Left forelimb (tissue), 1 donor: ENCODE measurements at regions not wholly inside any gene's neighbourhood (a gene's known extent, or its start where the extent isn't known, plus 50 kb on each side); places are given as distances from the start of the nearest gene placed in this dataset.

Source experiments
- DNase-seq: peaks from one replicate; pipeline ENCODE4 v3.0.0-alpha.2; 2018; ENCODE audit warnings: low spot score

GRCh38 chr12:91999823-92000222 lies 145.8 kb downstream of the BTG1 start:
- DNase-seq, result no peak

- DNase-seq, result no peak
Observed at GRCh38 chr12:91998316-91998715, 147.3 kb downstream of the BTG1 start.

GRCh38 chr12:91994208-91994797 lies 151.3 kb downstream of the BTG1 start:
- no peak for DNase-seq

GRCh38 chr12:91993287-91994017 lies 152.2 kb downstream of the BTG1 start:
- no peak for DNase-seq

- DNase-seq, result no peak
Observed at GRCh38 chr12:91991399-91992187, 154.1 kb downstream of the BTG1 start.

- DNase-seq, result no peak
Observed at GRCh38 chr12:91990525-91990924, 155.1 kb downstream of the BTG1 start.

GRCh38 chr12:91989143-91989542 lies 156.5 kb downstream of the BTG1 start:
- DNase-seq, result no peak

- DNase-seq, result no peak
Observed at GRCh38 chr12:91988086-91988923, 157.3 kb downstream of the BTG1 start.

- DNase-seq, result no peak
Observed at GRCh38 chr12:91986084-91986483, 159.6 kb downstream of the BTG1 start.

- no peak for DNase-seq
Observed at GRCh38 chr12:91985002-91985787, 160.5 kb downstream of the BTG1 start.

- DNase-seq, result no peak
Observed at GRCh38 chr12:91984556-91984955, 161.1 kb downstream of the BTG1 start.

GRCh38 chr12:91983935-91984334 lies 161.7 kb downstream of the BTG1 start:
- no peak for DNase-seq

- DNase-seq, result no peak
Observed at GRCh38 chr12:91982946-91983345, 162.7 kb downstream of the BTG1 start.

- no peak for DNase-seq
Observed at GRCh38 chr12:91980389-91980821, 165.2 kb downstream of the BTG1 start.

GRCh38 chr12:91978143-91978542 lies 167.5 kb downstream of the BTG1 start:
- no peak for DNase-seq

- DNase-seq, result no peak
Observed at GRCh38 chr12:91975891-91976290, 169.8 kb downstream of the BTG1 start.

GRCh38 chr12:91974541-91975085 lies 171.0 kb downstream of the BTG1 start:
- DNase-seq, result no peak

- DNase-seq, result no peak
Observed at GRCh38 chr12:91973813-91974212, 171.8 kb downstream of the BTG1 start.

GRCh38 chr12:91972896-91973295 lies 172.8 kb downstream of the BTG1 start:
- DNase-seq, result no peak

GRCh38 chr12:91968777-91969171 lies 176.9 kb downstream of the BTG1 start:
- no peak for DNase-seq
